HG02588 (cell line): ENCODE measurements at regions not wholly inside any gene's neighbourhood (a gene's known extent, or its start where the extent isn't known, plus 50 kb on each side); places are given as distances from the start of the nearest gene placed in this dataset.

Experiments used
- ATAC-seq: cut with Tn5 transposase; IDR thresholded peaks from one replicate; pipeline ENCODE4 v1.9.1; 2021; ENCODE audit warnings: mild to moderate bottlenecking, moderate library complexity; ENCODE audit not compliant: unreplicated experiment

DNA sequence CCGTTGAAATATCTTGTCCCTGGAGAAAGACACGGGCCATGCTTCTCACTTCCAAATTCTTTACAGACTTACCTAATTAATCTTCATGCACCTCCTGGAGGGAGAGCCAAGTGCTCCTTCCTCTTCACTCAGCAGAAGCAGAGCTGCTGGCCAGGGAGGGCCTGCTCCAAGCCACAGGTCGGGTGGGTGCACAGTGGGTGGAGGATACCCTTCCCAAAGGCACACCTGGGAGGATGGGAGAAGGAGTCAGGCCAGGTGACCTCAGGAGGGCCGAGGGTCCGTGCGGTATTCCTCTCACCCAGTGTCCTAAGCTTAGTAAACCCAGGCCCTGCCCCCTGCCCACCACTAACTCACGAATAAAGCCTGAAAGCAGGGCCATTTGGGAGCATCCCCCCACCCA lies 171.3 kb upstream of the RPL38 start:
- ATAC-seq, result no peak

- no peak for ATAC-seq
Observed at GRCh38 chr17:74037320-74037719, 166.2 kb upstream of the RPL38 start.

DNA sequence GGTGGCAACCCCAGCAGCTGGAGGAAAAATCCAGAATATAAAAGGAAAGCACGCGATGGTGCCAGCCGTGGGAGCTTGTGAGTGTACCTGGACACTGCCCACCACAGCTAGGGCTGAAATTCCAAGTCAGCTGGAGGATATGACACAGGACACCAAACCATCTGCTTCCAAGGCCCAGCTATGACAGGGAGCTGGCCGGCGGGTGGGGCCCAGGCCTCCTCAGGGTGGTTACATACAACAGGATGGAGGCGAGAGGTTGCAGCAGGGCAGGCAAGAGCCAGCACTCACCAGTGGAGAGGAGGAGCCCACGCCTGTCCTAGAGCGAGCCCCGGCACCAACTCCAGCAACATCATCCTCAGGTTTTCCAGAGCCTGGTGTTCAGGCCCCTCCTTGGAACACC lies 163.2 kb upstream of the RPL38 start:
- no peak for ATAC-seq

GRCh38 chr17:74040729-74041128 lies 162.7 kb upstream of the RPL38 start:
- ATAC-seq, result no peak

- ATAC-seq, result no peak
Observed at GRCh38 chr17:74041869-74042640, 161.4 kb upstream of the RPL38 start.

DNA sequence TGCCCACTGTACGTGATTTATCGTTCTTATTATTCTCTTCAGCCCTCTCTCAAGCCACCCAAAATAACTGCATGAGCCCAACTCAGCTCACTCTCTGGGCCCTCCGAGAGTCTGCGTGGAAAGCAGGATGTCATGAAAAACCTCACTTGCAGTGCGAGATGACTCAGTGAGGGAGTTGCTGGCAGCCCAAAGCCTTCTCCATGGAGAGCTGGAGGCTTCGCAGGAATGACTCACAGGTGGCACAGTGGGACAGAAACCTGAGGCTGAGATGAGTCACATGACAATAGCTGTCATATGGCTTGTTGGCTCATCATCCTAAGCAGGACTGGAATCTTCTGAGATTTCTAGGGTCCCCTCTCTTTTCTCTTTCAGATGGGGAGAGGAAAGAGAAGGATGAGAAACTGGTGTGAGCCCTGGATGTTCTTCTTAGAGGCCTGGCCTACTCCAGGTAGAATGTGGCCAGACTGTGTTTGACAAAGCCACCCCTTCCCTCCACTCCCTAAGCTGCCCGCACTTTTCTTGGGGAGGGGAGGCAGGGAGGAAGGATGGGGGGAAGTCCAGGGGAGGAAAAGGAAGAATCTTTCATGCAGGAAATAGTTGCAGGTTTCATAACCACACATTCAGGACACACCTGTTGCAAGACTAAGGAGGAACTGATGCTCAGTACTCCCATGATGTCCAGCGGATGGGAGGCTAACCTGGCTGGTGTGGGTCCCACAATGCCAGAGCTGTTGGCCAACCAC lies 160.6 kb upstream of the RPL38 start:
- no peak for ATAC-seq

GRCh38 chr17:74043976-74044375 lies 159.5 kb upstream of the RPL38 start:
- ATAC-seq, result no peak

DNA sequence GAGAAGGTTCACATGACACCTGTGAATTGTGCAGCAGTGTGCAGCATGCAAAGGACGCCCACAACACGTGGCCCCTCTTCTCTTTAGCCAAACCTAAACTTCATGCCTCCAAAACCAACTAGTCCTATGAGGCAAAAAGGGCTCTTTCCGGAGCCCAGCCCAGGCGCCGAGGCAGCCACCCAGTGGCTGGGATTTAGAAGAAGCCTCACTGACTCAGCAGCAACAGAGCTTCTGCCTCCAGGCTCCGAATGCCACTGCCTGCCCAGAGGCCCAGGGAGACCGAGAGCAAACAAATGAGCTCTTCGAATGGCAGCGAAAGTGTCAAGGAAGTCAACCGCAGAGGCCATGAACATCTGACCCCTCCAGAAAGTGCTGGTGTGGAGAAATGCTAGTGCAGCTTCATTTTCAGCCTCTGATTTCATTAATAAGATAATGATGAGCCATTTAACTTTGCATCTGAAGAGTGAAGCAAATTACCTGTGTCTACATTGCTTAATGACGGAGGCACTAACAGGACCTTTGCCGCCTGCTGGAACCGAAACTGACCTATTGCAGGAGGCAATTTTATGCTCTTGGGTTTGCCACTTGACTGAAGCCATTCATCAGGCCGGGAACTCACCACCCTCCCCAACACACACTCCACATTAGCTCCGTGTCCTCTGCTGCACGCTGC lies 157.7 kb upstream of the RPL38 start:
- no peak for ATAC-seq

DNA sequence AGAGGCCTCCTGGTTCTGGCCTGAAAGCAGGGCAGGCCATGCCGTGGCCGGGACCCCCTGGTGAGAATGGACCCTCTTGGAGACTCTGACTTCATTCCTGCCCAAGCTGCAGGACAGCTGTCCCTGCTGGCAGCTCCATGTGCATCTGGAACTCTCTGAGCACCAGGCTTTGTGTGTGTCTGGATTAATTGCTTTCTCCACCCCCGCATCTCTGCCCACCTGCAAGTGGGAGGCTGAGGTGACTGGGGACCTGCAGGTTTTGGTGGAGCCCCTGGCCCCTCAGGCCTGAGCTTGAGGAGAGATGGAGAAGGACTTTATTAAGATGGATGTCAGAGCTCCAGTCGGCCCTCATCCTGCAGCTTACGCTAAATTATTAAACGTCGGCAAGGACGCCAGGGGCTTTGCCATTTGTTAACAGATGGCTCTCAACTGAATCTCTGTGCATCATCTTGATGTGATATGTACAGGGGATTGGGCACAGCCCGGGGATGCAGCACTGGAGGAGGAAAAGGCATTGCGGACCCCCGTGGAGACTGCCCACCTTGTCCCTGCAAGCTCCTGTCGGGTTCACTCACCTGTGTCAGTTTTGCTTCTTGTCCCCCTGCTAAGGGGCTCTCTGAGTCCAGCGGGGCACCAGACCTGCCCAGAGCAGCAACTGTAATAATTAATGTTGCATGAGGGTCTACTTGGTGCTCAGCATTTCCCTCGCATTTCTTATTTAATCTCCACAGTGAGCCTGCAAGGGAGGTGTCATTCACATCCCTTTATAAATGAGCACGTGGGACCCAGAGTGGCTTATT lies 154.1 kb upstream of the RPL38 start:
- ATAC-seq, result no peak

DNA sequence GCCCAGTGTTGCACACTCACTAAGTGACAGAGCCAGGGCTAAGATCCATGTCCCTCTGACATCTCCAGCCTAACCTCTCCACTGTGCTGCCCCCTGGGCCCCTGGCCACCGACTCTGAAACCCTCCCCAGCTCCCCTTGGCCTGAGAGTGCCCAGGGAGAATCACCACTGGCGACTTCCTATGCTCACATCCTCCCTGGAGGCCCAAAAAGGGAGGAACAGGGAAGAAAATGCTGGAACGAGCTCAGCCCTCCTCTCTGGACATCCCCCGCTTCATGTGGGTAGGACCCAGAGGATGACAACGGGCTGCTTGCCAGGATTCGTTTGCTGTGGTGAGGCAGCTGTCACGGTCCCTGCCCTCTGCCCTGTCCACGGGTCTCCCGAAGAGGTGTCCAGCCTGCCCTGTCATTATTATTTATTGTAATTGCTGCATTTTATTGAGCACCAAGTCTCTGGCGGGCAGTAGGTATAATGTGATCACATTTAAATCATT lies 153.5 kb upstream of the RPL38 start:
- no peak for ATAC-seq

DNA sequence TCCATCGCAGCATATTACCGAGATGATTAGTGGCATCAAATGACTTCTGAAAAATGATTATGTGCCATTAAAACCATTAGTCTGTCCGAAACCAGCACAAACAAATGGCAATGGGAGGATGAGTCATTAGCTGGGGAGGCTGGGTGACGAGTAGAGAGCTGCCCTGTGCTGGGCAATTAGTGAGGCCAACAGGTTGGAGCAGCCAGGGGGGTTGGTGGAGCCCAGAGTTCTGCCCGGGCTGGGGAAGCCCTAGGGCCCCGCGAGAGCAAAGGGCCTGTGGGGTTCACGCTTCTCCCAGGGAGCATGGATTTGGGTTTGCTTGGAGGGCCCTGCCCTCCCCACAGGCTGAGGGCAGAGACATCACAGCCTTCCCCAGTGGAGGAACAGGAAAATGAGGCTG lies 152.1 kb upstream of the RPL38 start:
- ATAC-seq, result no peak

- no peak for ATAC-seq
Observed at GRCh38 chr17:74052993-74053711, 150.3 kb upstream of the RPL38 start.

GRCh38 chr17:74053712-74054078 lies 149.8 kb upstream of the RPL38 start:
- no peak for ATAC-seq

GRCh38 chr17:74054249-74054648 lies 149.2 kb upstream of the RPL38 start:
- no peak for ATAC-seq

DNA sequence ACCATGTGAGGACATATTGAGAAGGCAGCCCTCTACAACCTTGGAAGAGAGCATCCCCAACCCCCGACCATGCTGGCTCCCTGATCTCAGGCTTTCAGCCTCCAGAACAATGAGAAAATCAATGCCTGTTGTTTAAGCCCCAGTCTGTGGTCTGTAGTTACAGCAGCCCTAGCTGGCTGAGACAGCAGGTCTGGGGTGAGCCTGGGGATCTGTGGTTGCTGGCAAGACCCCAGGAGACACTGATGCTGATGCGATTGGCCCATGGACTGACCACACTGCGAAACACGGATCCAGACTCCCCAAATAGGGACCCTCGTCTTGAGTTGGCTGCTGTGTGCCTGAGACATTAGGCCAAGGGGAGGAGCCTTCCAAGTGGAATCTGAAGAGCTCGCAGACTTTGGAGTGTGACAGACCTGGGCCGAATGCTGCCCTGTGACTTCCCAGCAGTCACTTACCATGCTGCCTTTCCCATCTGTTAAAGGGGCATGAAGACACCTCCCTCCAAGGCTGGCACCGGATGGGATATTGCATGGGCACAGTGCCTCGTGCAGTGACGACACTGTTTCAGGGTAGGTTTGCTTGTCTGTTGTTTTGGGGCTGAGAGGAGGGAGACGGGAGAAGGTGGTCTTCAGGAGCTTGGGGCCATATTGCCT lies 147.8 kb upstream of the RPL38 start:
- no peak for ATAC-seq

DNA sequence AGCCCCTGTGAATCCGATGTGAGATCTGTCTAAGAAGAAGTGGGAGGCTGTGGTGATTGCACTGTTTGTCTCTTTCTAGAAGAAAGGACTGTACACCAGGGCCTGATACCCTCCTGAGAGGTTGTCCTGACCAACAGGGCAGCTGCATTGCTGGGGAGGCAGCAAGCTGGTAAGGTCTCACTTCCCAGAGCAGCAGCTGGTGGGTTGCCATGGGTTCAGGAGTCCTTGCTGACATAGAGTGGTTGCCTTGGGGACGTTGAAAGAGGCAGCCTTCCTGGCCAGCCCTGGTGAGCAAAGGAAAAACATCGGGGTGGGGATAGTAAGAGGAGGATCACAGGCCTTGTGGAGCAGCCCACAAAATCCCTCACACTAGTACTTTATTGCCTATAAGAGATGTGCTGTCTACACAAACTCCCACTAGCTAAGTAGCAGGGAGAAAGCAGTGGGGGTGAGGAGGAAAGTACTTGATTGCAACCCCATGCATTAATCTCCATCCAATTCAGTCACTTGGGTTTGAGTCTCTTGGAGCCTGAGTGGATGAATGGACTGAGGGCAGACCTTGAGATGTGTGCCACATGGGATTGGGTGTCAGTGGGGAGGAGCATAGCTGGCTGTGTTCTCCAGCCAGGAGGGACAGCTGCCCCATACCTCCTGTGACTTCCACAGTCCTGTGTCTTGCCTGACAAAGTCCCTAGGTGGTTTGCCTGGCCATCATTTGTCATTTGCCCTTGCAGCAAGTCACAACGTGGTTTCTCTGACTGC lies 143.8 kb upstream of the RPL38 start:
- no peak for ATAC-seq

GRCh38 chr17:74061758-74062157 lies 141.7 kb upstream of the RPL38 start:
- ATAC-seq, result no peak

- ATAC-seq, result no peak
Observed at GRCh38 chr17:74062234-74062633, 141.2 kb upstream of the RPL38 start.

DNA sequence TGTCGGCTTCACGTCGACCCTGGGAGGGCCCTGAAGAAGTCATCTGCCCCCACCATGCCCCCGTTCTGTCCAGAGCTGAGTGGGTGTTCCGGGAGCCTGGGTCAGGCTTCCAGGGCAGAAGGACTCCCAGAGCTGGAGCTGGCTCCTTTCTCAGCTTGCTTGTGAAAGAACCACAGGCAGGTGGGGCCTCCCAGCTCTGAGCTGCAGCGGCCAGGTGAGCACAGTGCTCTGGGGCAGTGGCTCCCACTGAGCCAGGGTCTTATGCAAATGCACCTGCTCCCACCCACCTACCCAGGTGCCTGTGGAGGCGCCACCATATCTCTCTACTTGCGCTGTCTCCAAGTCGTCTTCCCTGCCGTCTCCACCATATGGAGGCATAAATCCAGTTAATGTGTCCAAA lies 140.0 kb upstream of the RPL38 start:
- ATAC-seq, result no peak
